ENCODE measurements at regions not wholly inside any gene's neighbourhood (a gene's known extent, or its start where the extent isn't known, plus 50 kb on each side); places are given as distances from the start of the nearest gene placed in this dataset.

- H3K9me3 ChIP-seq (ENCODE audit: control insufficient read depth, insufficient read depth, low read depth, low read length) = no peaks in the 10 kb centered on the region
- no peak for TF ChIP-seq SALL2 (tag by site-specific recombination; IDR thresholded peaks at IDR 0.05; ENCODE audit: borderline replicate concordance)
- TF ChIP-seq ZNF561 (tag by site-specific recombination; IDR thresholded peaks at IDR 0.05; ENCODE audit: borderline replicate concordance) = no peak
- no peak for TF ChIP-seq YY1 (tag by site-specific recombination; IDR thresholded peaks at IDR 0.05)
- TF ChIP-seq ZNF394 (tag by site-specific recombination; IDR thresholded peaks at IDR 0.05; ENCODE audit: borderline replicate concordance) = no peak
- no peak for TF ChIP-seq ZNF433 (tag by site-specific recombination; IDR thresholded peaks at IDR 0.05; ENCODE audit: low read depth)
- TF ChIP-seq ZNF416 (tag by site-specific recombination; IDR thresholded peaks at IDR 0.05) = no peak
- no peak for TF ChIP-seq ZNF785 (tag by site-specific recombination; IDR thresholded peaks at IDR 0.05)
- TF ChIP-seq ZNF521 (tag by site-specific recombination; IDR thresholded peaks at IDR 0.05) = no peak
- no peak for TF ChIP-seq ZNF366 (tag by site-specific recombination; conservative IDR thresholded peaks at IDR 0.05)
- no peak for TF ChIP-seq ZNF19 (tag by site-specific recombination; IDR thresholded peaks at IDR 0.05; ENCODE audit: low read depth)
- no peaks in the 10 kb centered on the region for H3K36me3 ChIP-seq (ENCODE audit: control insufficient read depth in 2 of 2, insufficient read depth in 1 of 2, low read length in 2 of 2)
- no peak overlapping the region for H3K27ac ChIP-seq (ENCODE audit: extremely low read depth, low read depth, low read length)
- no peaks in the 10 kb centered on the region for H3K4me1 ChIP-seq (ENCODE audit: control insufficient read depth, insufficient read depth, low read length)
- ChIA-PET CTCF (no interaction called here), POLR2A (no interaction called here)
- no peak overlapping the region for H3K4me3 ChIP-seq (ENCODE audit: low read depth, low read length)
Observed at GRCh38 chr2:146503366-146503765, 1341.5 kb upstream of the ACVR2A start.

- Histone ChIP-seq H3K9me3 (ENCODE audit: control insufficient read depth, insufficient read depth, low read depth, low read length) (no peaks in the 10 kb centered on the region), H3K27ac (ENCODE audit: extremely low read depth, low read depth, low read length) (no peak overlapping the region), H3K36me3 (ENCODE audit: control insufficient read depth in 2 of 2, insufficient read depth in 1 of 2, low read length in 2 of 2) (no peaks in the 10 kb centered on the region), H3K4me3 (ENCODE audit: low read depth, low read length) (no peak overlapping the region), H3K4me1 (ENCODE audit: control insufficient read depth, insufficient read depth, low read length) (no peaks in the 10 kb centered on the region)
- TF ChIP-seq FEZF1 (tag by site-specific recombination; IDR thresholded peaks at IDR 0.05) (no peak), ZNF510 (tag by site-specific recombination; IDR thresholded peaks at IDR 0.05; ENCODE audit: insufficient replicate concordance) (no peak), ZNF571 (tag by site-specific recombination; IDR thresholded peaks at IDR 0.05) (no peak), ZNF777 (tag by site-specific recombination; IDR thresholded peaks at IDR 0.05; ENCODE audit: borderline replicate concordance) (no peak), ZNF398 (tag by site-specific recombination; IDR thresholded peaks at IDR 0.05) (no peak), HOXC10 (CRISPR knock-in tag; IDR thresholded peaks at IDR 0.05) (no peak)
- CTCF ChIA-PET = no interaction called here
- POLR2A ChIA-PET = no interaction called here
Observed at GRCh38 chr2:146496248-146496647, 1348.6 kb upstream of the ACVR2A start.

- Histone ChIP-seq H3K4me3 (ENCODE audit: low read depth, low read length) (no peak overlapping the region), H3K9me3 (ENCODE audit: control insufficient read depth, insufficient read depth, low read depth, low read length) (no peaks in the 10 kb centered on the region), H3K4me1 (ENCODE audit: control insufficient read depth, insufficient read depth, low read length) (no peaks in the 10 kb centered on the region), H3K36me3 (ENCODE audit: control insufficient read depth in 2 of 2, insufficient read depth in 1 of 2, low read length in 2 of 2) (no peaks in the 10 kb centered on the region), H3K27ac (ENCODE audit: extremely low read depth, low read depth, low read length) (no peak overlapping the region)
- ChIA-PET POLR2A (no interaction called here), CTCF (no interaction called here)
- no peak for TF ChIP-seq ZBTB10 (tag by site-specific recombination; IDR thresholded peaks at IDR 0.05)
- no peak for TF ChIP-seq ZNF114 (tag by site-specific recombination; IDR thresholded peaks at IDR 0.05)
- TF ChIP-seq HOXA7 (CRISPR knock-in tag; IDR thresholded peaks at IDR 0.05; ENCODE audit: borderline replicate concordance) = no peak
- TF ChIP-seq ZNF433 (tag by site-specific recombination; IDR thresholded peaks at IDR 0.05; ENCODE audit: low read depth) = no peak
- no peak for TF ChIP-seq ZNF10 (tag by site-specific recombination; IDR thresholded peaks at IDR 0.05)
- no peak for TF ChIP-seq ZNF18 (tag by site-specific recombination; IDR thresholded peaks at IDR 0.05)
- no peak for TF ChIP-seq OSR2 (tag by site-specific recombination; IDR thresholded peaks at IDR 0.05)
- no peak for TF ChIP-seq ZNF214 (tag by site-specific recombination; IDR thresholded peaks at IDR 0.05; ENCODE audit: borderline replicate concordance)
- no peak for TF ChIP-seq ZNF133 (tag by site-specific recombination; IDR thresholded peaks at IDR 0.05)
- no peak for TF ChIP-seq KLF10 (tag by site-specific recombination; IDR thresholded peaks at IDR 0.05)
- TF ChIP-seq ZSCAN16 (tag by site-specific recombination; IDR thresholded peaks at IDR 0.05) = no peak
Observed at GRCh38 chr2:146489386-146489785, 1355.4 kb upstream of the ACVR2A start.

Data from HEK293 (cell line).